ENCODE measurements at regions not wholly inside any gene's neighbourhood (a gene's known extent, or its start where the extent isn't known, plus 50 kb on each side); places are given as distances from the start of the nearest gene placed in this dataset.

GRCh38 chr2:41457026-41457425, 590.8 kb upstream of the PKDCC start:
- TF ChIP-seq, protein P1, sequence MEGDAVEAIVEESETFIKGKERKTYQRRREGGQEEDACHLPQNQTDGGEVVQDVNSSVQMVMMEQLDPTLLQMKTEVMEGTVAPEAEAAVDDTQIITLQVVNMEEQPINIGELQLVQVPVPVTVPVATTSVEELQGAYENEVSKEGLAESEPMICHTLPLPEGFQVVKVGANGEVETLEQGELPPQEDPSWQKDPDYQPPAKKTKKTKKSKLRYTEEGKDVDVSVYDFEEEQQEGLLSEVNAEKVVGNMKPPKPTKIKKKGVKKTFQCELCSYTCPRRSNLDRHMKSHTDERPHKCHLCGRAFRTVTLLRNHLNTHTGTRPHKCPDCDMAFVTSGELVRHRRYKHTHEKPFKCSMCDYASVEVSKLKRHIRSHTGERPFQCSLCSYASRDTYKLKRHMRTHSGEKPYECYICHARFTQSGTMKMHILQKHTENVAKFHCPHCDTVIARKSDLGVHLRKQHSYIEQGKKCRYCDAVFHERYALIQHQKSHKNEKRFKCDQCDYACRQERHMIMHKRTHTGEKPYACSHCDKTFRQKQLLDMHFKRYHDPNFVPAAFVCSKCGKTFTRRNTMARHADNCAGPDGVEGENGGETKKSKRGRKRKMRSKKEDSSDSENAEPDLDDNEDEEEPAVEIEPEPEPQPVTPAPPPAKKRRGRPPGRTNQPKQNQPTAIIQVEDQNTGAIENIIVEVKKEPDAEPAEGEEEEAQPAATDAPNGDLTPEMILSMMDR (IDR thresholded peaks at IDR 0.05): no peak
- Mint-ChIP-seq H3K36me3 (ENCODE audit: low read depth) (no peaks in the 10 kb centered on the region), H3K27me3 (ENCODE audit: low read depth) (peaks cover 2% of the 10 kb centered on the region), H3K4me1 (ENCODE audit: low read depth) (peaks cover 15% of the 10 kb centered on the region), H3K27ac (ENCODE audit: unreplicated experiment) (no peak overlapping the region), H3K4me3 (ENCODE audit: unreplicated experiment) (no peak overlapping the region), H3K9me3 (ENCODE audit: low read depth) (peaks cover 3% of the 10 kb centered on the region)
- no peak for DNase-seq (ENCODE audit: low spot score)

- peaks cover 8% of the 10 kb centered on the region for H3K27me3 Mint-ChIP-seq (ENCODE audit: low read depth)
- DNase-seq (ENCODE audit: low spot score): no peak
- no peaks in the 10 kb centered on the region for H3K36me3 Mint-ChIP-seq (ENCODE audit: low read depth)
- no peaks in the 10 kb centered on the region for H3K9me3 Mint-ChIP-seq (ENCODE audit: low read depth)
- TF ChIP-seq, protein P1 (IDR thresholded peaks at IDR 0.05): no peak
- no peak overlapping the region for H3K4me3 Mint-ChIP-seq (ENCODE audit: unreplicated experiment)
- peaks cover 18% of the 10 kb centered on the region for H3K4me1 Mint-ChIP-seq (ENCODE audit: low read depth)
- H3K27ac Mint-ChIP-seq (ENCODE audit: unreplicated experiment): peak overlapping the region; percentile 13
Measured at GRCh38 chr2:41460661-41461060, 587.2 kb upstream of the PKDCC start.

GRCh38 chr2:41464395-41464794, 583.4 kb upstream of the PKDCC start:
- Mint-ChIP-seq H3K27me3 (ENCODE audit: low read depth) (peaks cover 9% of the 10 kb centered on the region), H3K27ac (ENCODE audit: unreplicated experiment) (no peak overlapping the region), H3K4me1 (ENCODE audit: low read depth) (peaks cover 18% of the 10 kb centered on the region), H3K4me3 (ENCODE audit: unreplicated experiment) (no peak overlapping the region), H3K9me3 (ENCODE audit: low read depth) (no peaks in the 10 kb centered on the region), H3K36me3 (ENCODE audit: low read depth) (peaks cover 2% of the 10 kb centered on the region)
- DNase-seq (ENCODE audit: low spot score): no peak
- TF ChIP-seq, protein P1 (IDR thresholded peaks at IDR 0.05): no peak

GRCh38 chr2:41475959-41476358, 571.9 kb upstream of the PKDCC start:
- DNase-seq (ENCODE audit: low spot score): no peak
- Mint-ChIP-seq H3K4me3 (ENCODE audit: unreplicated experiment) (no peak overlapping the region), H3K36me3 (ENCODE audit: low read depth) (peaks cover 2% of the 10 kb centered on the region), H3K27ac (ENCODE audit: unreplicated experiment) (no peak overlapping the region), H3K27me3 (ENCODE audit: low read depth) (peaks cover 19% of the 10 kb centered on the region), H3K4me1 (ENCODE audit: low read depth) (no peaks in the 10 kb centered on the region), H3K9me3 (ENCODE audit: low read depth) (peaks cover under 1% of the 10 kb centered on the region)
- TF ChIP-seq, protein P1 (IDR thresholded peaks at IDR 0.05): no peak

DNA sequence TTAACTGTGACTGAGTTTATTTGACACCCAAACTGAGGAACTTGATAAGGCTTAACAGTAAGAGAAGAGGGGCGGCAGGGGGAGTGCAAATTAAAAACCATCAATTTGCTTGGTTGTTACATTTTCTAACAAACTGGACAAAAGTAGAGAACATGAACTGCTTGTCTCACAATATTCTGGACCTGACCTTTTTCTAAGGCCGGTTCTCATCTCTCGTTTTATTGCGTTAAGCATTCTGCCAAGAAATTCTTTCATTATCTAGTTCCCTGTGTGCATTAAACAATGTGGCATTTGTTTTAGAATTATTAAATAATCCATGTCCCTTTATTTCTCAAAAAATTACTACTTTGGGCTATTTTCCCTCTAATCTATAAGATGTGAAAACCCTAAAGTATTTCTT, 565.2 kb upstream of the PKDCC start:
- Mint-ChIP-seq H3K9me3 (ENCODE audit: low read depth) (peaks cover 5% of the 10 kb centered on the region), H3K27me3 (ENCODE audit: low read depth) (peaks cover 17% of the 10 kb centered on the region), H3K4me1 (ENCODE audit: low read depth) (no peaks in the 10 kb centered on the region), H3K36me3 (ENCODE audit: low read depth) (no peaks in the 10 kb centered on the region), H3K27ac (ENCODE audit: unreplicated experiment) (no peak overlapping the region), H3K4me3 (ENCODE audit: unreplicated experiment) (no peak overlapping the region)
- no peak for DNase-seq (ENCODE audit: low spot score)
- TF ChIP-seq, protein P1 (IDR thresholded peaks at IDR 0.05): no peak

Data from chondrocyte (in vitro differentiated cells).